ENCODE measurements at regions not wholly inside any gene's neighbourhood (a gene's known extent, or its start where the extent isn't known, plus 50 kb on each side); places are given as distances from the start of the nearest gene placed in this dataset.

GRCh38 chr1:163442231-163442879 is 120.6 kb downstream of the NUF2 start:
- H3K4me3 ChIP-seq (replicated peaks; ENCODE audit: low read depth, low read length): no peak overlapping the region
- TF ChIP-seq, protein P1, sequence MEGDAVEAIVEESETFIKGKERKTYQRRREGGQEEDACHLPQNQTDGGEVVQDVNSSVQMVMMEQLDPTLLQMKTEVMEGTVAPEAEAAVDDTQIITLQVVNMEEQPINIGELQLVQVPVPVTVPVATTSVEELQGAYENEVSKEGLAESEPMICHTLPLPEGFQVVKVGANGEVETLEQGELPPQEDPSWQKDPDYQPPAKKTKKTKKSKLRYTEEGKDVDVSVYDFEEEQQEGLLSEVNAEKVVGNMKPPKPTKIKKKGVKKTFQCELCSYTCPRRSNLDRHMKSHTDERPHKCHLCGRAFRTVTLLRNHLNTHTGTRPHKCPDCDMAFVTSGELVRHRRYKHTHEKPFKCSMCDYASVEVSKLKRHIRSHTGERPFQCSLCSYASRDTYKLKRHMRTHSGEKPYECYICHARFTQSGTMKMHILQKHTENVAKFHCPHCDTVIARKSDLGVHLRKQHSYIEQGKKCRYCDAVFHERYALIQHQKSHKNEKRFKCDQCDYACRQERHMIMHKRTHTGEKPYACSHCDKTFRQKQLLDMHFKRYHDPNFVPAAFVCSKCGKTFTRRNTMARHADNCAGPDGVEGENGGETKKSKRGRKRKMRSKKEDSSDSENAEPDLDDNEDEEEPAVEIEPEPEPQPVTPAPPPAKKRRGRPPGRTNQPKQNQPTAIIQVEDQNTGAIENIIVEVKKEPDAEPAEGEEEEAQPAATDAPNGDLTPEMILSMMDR (IDR thresholded peaks at IDR 0.05; ENCODE audit: low read depth, low read length, missing control alignments): no peak

DNA sequence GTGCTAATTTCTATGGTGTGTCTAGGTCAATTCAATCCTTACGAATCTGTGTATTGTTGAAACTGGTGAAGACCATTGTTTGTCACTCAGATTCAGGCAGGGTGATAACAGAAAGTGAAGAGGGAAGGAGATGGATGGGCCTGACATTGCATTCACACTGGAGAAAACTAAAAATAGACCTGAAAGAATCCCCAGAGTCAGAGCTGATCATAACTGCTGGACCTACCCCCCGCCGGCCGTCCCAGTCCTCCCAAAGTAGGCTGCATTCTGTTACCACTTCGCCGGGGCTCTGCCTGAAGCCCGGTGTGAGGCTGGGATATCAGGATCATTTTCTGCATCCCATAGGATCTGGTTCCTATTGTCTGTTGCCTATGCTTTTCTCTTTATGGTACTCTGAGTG is 121.1 kb downstream of the NUF2 start:
- DNase-seq (ENCODE audit: extremely low read depth, low read depth): no peak
- TF ChIP-seq, protein P1 (IDR thresholded peaks at IDR 0.05; ENCODE audit: low read depth, low read length, missing control alignments): no peak
- no peak overlapping the region for H3K4me3 ChIP-seq (replicated peaks; ENCODE audit: low read depth, low read length)

More at GRCh38 chr1:163442231-163442879, 120.6 kb downstream of the NUF2 start:
- no peak for DNase-seq (ENCODE audit: extremely low read depth, low read depth)

GRCh38 chr1:163443863-163444262 is 122.1 kb downstream of the NUF2 start:
- TF ChIP-seq, protein P1 (IDR thresholded peaks at IDR 0.05; ENCODE audit: low read depth, low read length, missing control alignments): no peak

GRCh38 chr1:163444665-163445064 is 122.9 kb downstream of the NUF2 start:
- DNase-seq (ENCODE audit: extremely low read depth, low read depth): no peak
- no peak overlapping the region for H3K4me3 ChIP-seq (replicated peaks; ENCODE audit: low read depth, low read length)
- TF ChIP-seq, protein P1 (IDR thresholded peaks at IDR 0.05; ENCODE audit: low read depth, low read length, missing control alignments): no peak

More at GRCh38 chr1:163443863-163444262, 122.1 kb downstream of the NUF2 start:
- no peak overlapping the region for H3K4me3 ChIP-seq (replicated peaks; ENCODE audit: low read depth, low read length)
- DNase-seq (ENCODE audit: extremely low read depth, low read depth): no peak

GRCh38 chr1:163450986-163451385 is 129.2 kb downstream of the NUF2 start:
- TF ChIP-seq, protein P1 (IDR thresholded peaks at IDR 0.05; ENCODE audit: low read depth, low read length, missing control alignments): no peak
- no peak overlapping the region for H3K4me3 ChIP-seq (replicated peaks; ENCODE audit: low read depth, low read length)
- no peak for DNase-seq (ENCODE audit: extremely low read depth, low read depth)

DNA sequence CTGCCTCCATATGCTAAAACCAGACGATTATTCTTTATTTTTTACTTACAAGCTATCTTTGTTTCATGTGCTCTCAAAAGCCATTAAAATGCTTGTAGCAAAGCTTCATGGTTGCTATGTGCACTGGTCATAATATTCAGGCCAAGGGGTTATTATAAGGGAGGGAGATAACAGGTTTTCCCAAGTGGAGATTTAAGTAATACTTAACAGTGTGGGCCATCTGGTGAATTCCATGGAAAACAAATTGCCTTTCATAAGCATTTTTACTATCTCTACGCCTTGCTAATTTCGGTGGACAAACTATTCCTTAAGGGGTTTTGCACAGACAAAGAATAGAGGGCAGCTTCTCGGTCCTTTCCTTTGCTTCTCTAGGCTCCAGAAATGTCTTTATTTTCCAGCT is 137.8 kb downstream of the NUF2 start:
- TF ChIP-seq, protein P1 (IDR thresholded peaks at IDR 0.05; ENCODE audit: low read depth, low read length, missing control alignments): no peak
- no peak for DNase-seq (ENCODE audit: extremely low read depth, low read depth)
- no peak overlapping the region for H3K4me3 ChIP-seq (replicated peaks; ENCODE audit: low read depth, low read length)

DNA sequence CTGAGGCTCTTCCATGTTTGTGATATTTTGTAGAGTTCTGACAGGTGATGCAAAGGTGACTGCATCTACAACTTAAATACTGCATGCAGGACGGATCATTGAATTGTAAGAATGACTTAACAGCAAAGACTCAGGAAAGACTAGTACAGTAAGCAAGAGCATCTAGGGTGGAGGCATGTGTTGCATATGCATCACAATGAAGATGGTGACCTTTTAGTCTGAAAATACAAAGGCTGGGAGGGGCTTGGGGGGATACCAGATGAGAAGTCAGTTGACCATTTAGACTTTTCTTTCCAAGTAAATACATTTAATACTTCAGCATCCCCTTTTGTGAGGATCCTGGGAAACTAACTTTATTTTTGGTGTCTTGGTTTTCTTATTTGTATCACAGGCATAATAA is 145.5 kb downstream of the NUF2 start:
- TF ChIP-seq, protein P1 (IDR thresholded peaks at IDR 0.05; ENCODE audit: low read depth, low read length, missing control alignments): no peak
- no peak for DNase-seq (ENCODE audit: extremely low read depth, low read depth)
- H3K4me3 ChIP-seq (replicated peaks; ENCODE audit: low read depth, low read length): no peak overlapping the region
